ENCODE measurements at regions not wholly inside any gene's neighbourhood (a gene's known extent, or its start where the extent isn't known, plus 50 kb on each side); places are given as distances from the start of the nearest gene placed in this dataset.

DNA sequence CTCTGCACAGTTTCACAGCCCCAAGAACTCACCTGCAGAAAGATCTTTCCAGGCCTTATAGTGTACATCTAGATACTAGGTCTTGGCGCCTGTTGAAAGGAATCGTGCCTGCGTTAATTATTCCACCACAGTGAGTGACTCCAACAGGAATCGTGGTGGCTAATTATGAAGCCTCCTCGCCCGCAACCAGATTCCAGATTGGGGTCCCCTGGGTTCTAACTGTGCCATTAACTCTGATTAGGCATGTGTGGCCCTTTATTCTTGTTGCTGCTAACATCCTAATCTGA lies 295.3 kb upstream of the MAF start:
- H2AFZ ChIP-seq (ENCODE audit: insufficient read depth, low read depth, low read length, poor library complexity, severe bottlenecking): no peak overlapping the region
- POLR2A ChIA-PET: no interaction called here
- 49% methylated on average over 6 of the region's 6 CpGs for WGBS (ENCODE audit: insufficient coverage)
- no peak for DNase-seq
- no peaks in the 10 kb centered on the region for H3K36me3 ChIP-seq (replicated peaks in 1 of 2; ENCODE audit: control extremely low read depth in 1 of 2, control insufficient read depth in 1 of 2, extremely low read depth in 1 of 2, insufficient read depth in 2 of 2, low read length in 1 of 2)
- no peak overlapping the region for H3K4me3 Mint-ChIP-seq
- no peak overlapping the region for H3K4me3 ChIP-seq (ENCODE audit: control extremely low read depth in 1 of 5, extremely low read depth in 1 of 5, insufficient read depth in 1 of 5, low read depth in 2 of 5, low read length in 4 of 5)
- H3K27ac Mint-ChIP-seq: no peak overlapping the region
- H3K9me3 ChIP-seq (ENCODE audit: control extremely low read depth in 1 of 3, control insufficient read depth in 2 of 3, insufficient read depth in 1 of 3, low read length in 2 of 3): no peaks in the 10 kb centered on the region
- H3K9me3 Mint-ChIP-seq (ENCODE audit: insufficient read depth): no peaks in the 10 kb centered on the region
- ATAC-seq (ENCODE audit: low read depth): no peak
- no peaks in the 10 kb centered on the region for H3K79me2 ChIP-seq (ENCODE audit: control insufficient read depth, insufficient read depth, low read length)
- no peak overlapping the region for H3K9ac ChIP-seq (ENCODE audit: low read length)
- intact Hi-C loops (cut with micrococcal nuclease): no loop called here
- H3K27me3 ChIP-seq (replicated peaks in 1 of 4; ENCODE audit: control extremely low read depth in 1 of 4, control insufficient read depth in 3 of 4, insufficient read depth in 4 of 4, low read length in 3 of 4): no peaks in the 10 kb centered on the region
- H3K4me1 ChIP-seq (ENCODE audit: control insufficient read depth in 2 of 2, insufficient read depth in 2 of 2, low read length in 2 of 2): no peaks in the 10 kb centered on the region
- H3K4me1 Mint-ChIP-seq: no peaks in the 10 kb centered on the region
- no peaks in the 10 kb centered on the region for H4K20me1 ChIP-seq (ENCODE audit: control insufficient read depth, insufficient read depth, low read length, poor library complexity, severe bottlenecking)
- TF ChIP-seq EZH2 (IDR thresholded peaks at IDR 0.05; ENCODE audit: borderline replicate concordance, insufficient read depth, low read depth, low read length, poor library complexity, severe bottlenecking): no peak
- TF ChIP-seq, protein P1, sequence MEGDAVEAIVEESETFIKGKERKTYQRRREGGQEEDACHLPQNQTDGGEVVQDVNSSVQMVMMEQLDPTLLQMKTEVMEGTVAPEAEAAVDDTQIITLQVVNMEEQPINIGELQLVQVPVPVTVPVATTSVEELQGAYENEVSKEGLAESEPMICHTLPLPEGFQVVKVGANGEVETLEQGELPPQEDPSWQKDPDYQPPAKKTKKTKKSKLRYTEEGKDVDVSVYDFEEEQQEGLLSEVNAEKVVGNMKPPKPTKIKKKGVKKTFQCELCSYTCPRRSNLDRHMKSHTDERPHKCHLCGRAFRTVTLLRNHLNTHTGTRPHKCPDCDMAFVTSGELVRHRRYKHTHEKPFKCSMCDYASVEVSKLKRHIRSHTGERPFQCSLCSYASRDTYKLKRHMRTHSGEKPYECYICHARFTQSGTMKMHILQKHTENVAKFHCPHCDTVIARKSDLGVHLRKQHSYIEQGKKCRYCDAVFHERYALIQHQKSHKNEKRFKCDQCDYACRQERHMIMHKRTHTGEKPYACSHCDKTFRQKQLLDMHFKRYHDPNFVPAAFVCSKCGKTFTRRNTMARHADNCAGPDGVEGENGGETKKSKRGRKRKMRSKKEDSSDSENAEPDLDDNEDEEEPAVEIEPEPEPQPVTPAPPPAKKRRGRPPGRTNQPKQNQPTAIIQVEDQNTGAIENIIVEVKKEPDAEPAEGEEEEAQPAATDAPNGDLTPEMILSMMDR (IDR thresholded peaks at IDR 0.05): no peak
- CTCF ChIA-PET: no interaction called here
- no peak overlapping the region for H3K4me2 ChIP-seq (replicated peaks; ENCODE audit: low read depth, low read length, poor library complexity, severe bottlenecking)
- H3K27me3 Mint-ChIP-seq: no peaks in the 10 kb centered on the region
- no peak overlapping the region for H3K27ac ChIP-seq (ENCODE audit: low read length in 2 of 2)

DNA sequence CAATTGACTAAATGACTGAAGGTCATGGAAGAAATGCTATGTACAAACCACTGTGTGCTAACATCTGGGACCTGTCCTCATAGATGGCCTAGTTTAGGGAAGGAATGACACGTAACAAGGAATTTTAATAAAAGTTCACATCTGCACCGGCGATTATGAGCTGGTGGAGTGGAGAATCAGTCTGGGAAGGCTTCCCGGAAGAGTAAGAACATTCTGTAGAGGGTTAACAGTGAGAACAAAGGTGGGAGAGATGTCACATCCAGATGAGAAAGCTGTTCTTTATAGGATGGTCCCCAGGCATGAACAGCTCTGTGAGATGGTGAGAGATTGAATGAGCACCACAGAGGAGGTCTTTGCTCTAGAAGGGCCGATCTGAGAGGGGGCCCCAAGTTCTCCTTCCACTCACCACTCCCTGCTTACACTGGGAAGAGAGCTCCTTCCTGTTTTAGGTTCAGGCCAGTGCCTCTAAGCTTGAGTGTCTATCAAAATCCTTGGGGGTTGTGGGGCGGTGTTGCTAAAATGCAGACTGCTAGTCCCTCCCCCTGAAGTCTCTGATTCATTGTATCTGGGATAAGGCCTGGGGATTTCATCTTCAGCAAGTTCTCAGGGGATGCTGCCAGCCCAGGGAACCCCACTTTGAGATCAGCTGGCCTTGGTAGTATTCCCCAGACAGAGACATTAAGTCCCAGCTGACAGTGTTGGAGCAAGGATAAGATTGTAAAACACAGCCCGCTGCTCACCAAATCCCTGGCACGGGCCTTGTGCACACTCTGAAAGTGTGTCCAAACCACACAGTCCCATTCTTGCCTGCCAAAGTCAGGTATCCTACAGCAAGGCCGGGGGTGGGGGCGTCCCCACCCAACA lies 294.7 kb upstream of the MAF start:
- Histone ChIP-seq H3K27me3 (replicated peaks in 1 of 4; ENCODE audit: control extremely low read depth in 1 of 4, control insufficient read depth in 3 of 4, insufficient read depth in 4 of 4, low read length in 3 of 4) (no peaks in the 10 kb centered on the region), H3K4me3 (ENCODE audit: control extremely low read depth in 1 of 5, extremely low read depth in 1 of 5, insufficient read depth in 1 of 5, low read depth in 2 of 5, low read length in 4 of 5) (no peak overlapping the region), H3K4me2 (replicated peaks; ENCODE audit: low read depth, low read length, poor library complexity, severe bottlenecking) (no peak overlapping the region), H2AFZ (ENCODE audit: insufficient read depth, low read depth, low read length, poor library complexity, severe bottlenecking) (no peak overlapping the region), H3K9ac (ENCODE audit: low read length) (no peak overlapping the region), H3K4me1 (ENCODE audit: control insufficient read depth in 2 of 2, insufficient read depth in 2 of 2, low read length in 2 of 2) (no peaks in the 10 kb centered on the region), H3K79me2 (ENCODE audit: control insufficient read depth, insufficient read depth, low read length) (no peaks in the 10 kb centered on the region), H3K36me3 (replicated peaks in 1 of 2; ENCODE audit: control extremely low read depth in 1 of 2, control insufficient read depth in 1 of 2, extremely low read depth in 1 of 2, insufficient read depth in 2 of 2, low read length in 1 of 2) (no peaks in the 10 kb centered on the region), H3K9me3 (ENCODE audit: control extremely low read depth in 1 of 3, control insufficient read depth in 2 of 3, insufficient read depth in 1 of 3, low read length in 2 of 3) (no peaks in the 10 kb centered on the region), H4K20me1 (ENCODE audit: control insufficient read depth, insufficient read depth, low read length, poor library complexity, severe bottlenecking) (no peaks in the 10 kb centered on the region), H3K27ac (ENCODE audit: low read length in 2 of 2) (no peak overlapping the region)
- POLR2A ChIA-PET: no interaction called here
- Mint-ChIP-seq H3K27me3 (no peaks in the 10 kb centered on the region), H3K9me3 (ENCODE audit: insufficient read depth) (no peaks in the 10 kb centered on the region), H3K4me1 (no peaks in the 10 kb centered on the region), H3K27ac (no peak overlapping the region), H3K4me3 (no peak overlapping the region)
- WGBS (ENCODE audit: insufficient coverage): 94% methylated on average over 9 of the region's 10 CpGs
- CTCF ChIA-PET: no interaction called here
- ATAC-seq (ENCODE audit: low read depth) (no peak), DNase-seq (no peak)
- intact Hi-C loops (cut with micrococcal nuclease): no loop called here
- TF ChIP-seq EZH2 (IDR thresholded peaks at IDR 0.05; ENCODE audit: borderline replicate concordance, insufficient read depth, low read depth, low read length, poor library complexity, severe bottlenecking): no peak
- TF ChIP-seq, protein P1 (IDR thresholded peaks at IDR 0.05): no peak
